Osteocyte (in vitro differentiated cells): ENCODE measurements at regions not wholly inside any gene's neighbourhood (a gene's known extent, or its start where the extent isn't known, plus 50 kb on each side); places are given as distances from the start of the nearest gene placed in this dataset.

Experiments
- DNase-seq: peaks from one replicate; pipeline ENCODE4 v3.0.0; 2021; ENCODE audit warnings: mixed read lengths; ENCODE audit not compliant: unreplicated experiment; ENCODE audit errors: extremely low spot score
- H3K27ac Mint-ChIP-seq: one replicate; pipeline ENCODE4 v1.8.0; 2021; ENCODE audit warnings: mild to moderate bottlenecking, mixed read lengths; ENCODE audit not compliant: unreplicated experiment
- H3K27me3 Mint-ChIP-seq: one replicate; pipeline ENCODE4 v1.8.0; 2021; ENCODE audit warnings: mixed read lengths; ENCODE audit not compliant: unreplicated experiment
- H3K36me3 Mint-ChIP-seq: one replicate; pipeline ENCODE4 v1.8.0; 2021; ENCODE audit warnings: mixed read lengths; ENCODE audit not compliant: unreplicated experiment
- H3K4me1 Mint-ChIP-seq: one replicate; pipeline ENCODE4 v1.8.0; 2021; ENCODE audit warnings: mixed read lengths; ENCODE audit not compliant: unreplicated experiment
- H3K4me3 Mint-ChIP-seq: one replicate; pipeline ENCODE4 v1.8.0; 2021; ENCODE audit warnings: mild to moderate bottlenecking, moderate library complexity, mixed read lengths; ENCODE audit not compliant: unreplicated experiment
- H3K9me3 Mint-ChIP-seq: one replicate; pipeline ENCODE4 v1.8.0; 2021; ENCODE audit warnings: mixed read lengths; ENCODE audit not compliant: unreplicated experiment
- CTCF ChIP-seq: fragments of 200-600 bp; sonication (generic); IDR thresholded peaks from 2 replicates; pipeline ENCODE4 v1.5.0; 2021; ENCODE audit warnings: antibody characterized with exemption, mild to moderate bottlenecking, moderate library complexity

GRCh38 chr11:42138454-42138853 lies 679.0 kb upstream of the LRRC4C start:
- Mint-ChIP-seq H3K4me1 (no peaks in the 10 kb centered on the region), H3K27me3 (no peaks in the 10 kb centered on the region), H3K27ac (no peak overlapping the region), H3K4me3 (no peak overlapping the region), H3K9me3 (peaks cover 24% of the 10 kb centered on the region), H3K36me3 (no peaks in the 10 kb centered on the region)
- no peak for DNase-seq
- no peak for TF ChIP-seq CTCF

- Mint-ChIP-seq H3K9me3 (peaks cover 60% of the 10 kb centered on the region), H3K27me3 (no peaks in the 10 kb centered on the region), H3K27ac (no peak overlapping the region), H3K4me3 (no peak overlapping the region), H3K36me3 (no peaks in the 10 kb centered on the region), H3K4me1 (no peaks in the 10 kb centered on the region)
- DNase-seq, result no peak
- no peak for TF ChIP-seq CTCF
These were observed 685.9 kb upstream of the LRRC4C start for GRCh38 chr11:42145311-42145710.

GRCh38 chr11:42161886-42162285 lies 702.4 kb upstream of the LRRC4C start:
- no peak for DNase-seq
- Mint-ChIP-seq H3K9me3 (peaks cover 28% of the 10 kb centered on the region), H3K4me3 (no peak overlapping the region), H3K27me3 (no peaks in the 10 kb centered on the region), H3K36me3 (no peaks in the 10 kb centered on the region), H3K4me1 (no peaks in the 10 kb centered on the region), H3K27ac (no peak overlapping the region)
- no peak for TF ChIP-seq CTCF

GRCh38 chr11:42169191-42169590 lies 709.7 kb upstream of the LRRC4C start:
- no peak for DNase-seq
- H3K9me3 Mint-ChIP-seq, result peaks cover 10% of the 10 kb centered on the region
- TF ChIP-seq CTCF, result no peak
- H3K4me1 Mint-ChIP-seq, result no peaks in the 10 kb centered on the region
- H3K36me3 Mint-ChIP-seq, result no peaks in the 10 kb centered on the region
- H3K27me3 Mint-ChIP-seq, result no peaks in the 10 kb centered on the region
- no peak overlapping the region for H3K4me3 Mint-ChIP-seq
- H3K27ac Mint-ChIP-seq, result no peak overlapping the region

- no peak overlapping the region for H3K27ac Mint-ChIP-seq
- no peak for DNase-seq
- H3K4me1 Mint-ChIP-seq, result no peaks in the 10 kb centered on the region
- H3K36me3 Mint-ChIP-seq, result no peaks in the 10 kb centered on the region
- H3K27me3 Mint-ChIP-seq, result no peaks in the 10 kb centered on the region
- TF ChIP-seq CTCF, result no peak
- no peak overlapping the region for H3K4me3 Mint-ChIP-seq
- peaks cover 19% of the 10 kb centered on the region for H3K9me3 Mint-ChIP-seq
These were observed 711.1 kb upstream of the LRRC4C start for GRCh38 chr11:42170601-42171000.
